BLaER1 (cell line): ENCODE measurements at regions not wholly inside any gene's neighbourhood (a gene's known extent, or its start where the extent isn't known, plus 50 kb on each side); places are given as distances from the start of the nearest gene placed in this dataset.

ENCODE experiments used
- H3K27ac ChIP-seq: shearing (Covaris generic); formaldehyde crosslinking; 2 replicates; pipeline ENCODE4 v1.8.1; 2022
- H3K27me3 ChIP-seq: shearing (Covaris generic); formaldehyde crosslinking; 2 replicates; pipeline ENCODE4 v1.8.1; 2022
- H3K36me3 ChIP-seq: shearing (Covaris generic); formaldehyde crosslinking; 2 replicates; pipeline ENCODE4 v1.8.1; 2022
- H3K4me1 ChIP-seq: shearing (Covaris generic); formaldehyde crosslinking; 2 replicates; pipeline ENCODE4 v1.8.1; 2022
- H3K4me2 ChIP-seq: shearing (Covaris generic); formaldehyde crosslinking; 2 replicates; pipeline ENCODE4 v1.8.1; 2022
- H3K4me3 ChIP-seq: shearing (Covaris generic); formaldehyde crosslinking; 2 replicates; pipeline ENCODE4 v1.8.1; 2022
- H3K9ac ChIP-seq: shearing (Covaris generic); formaldehyde crosslinking; 2 replicates; pipeline ENCODE4 v1.8.1; 2022
- H3K9me3 ChIP-seq: shearing (Covaris generic); formaldehyde crosslinking; 2 replicates; pipeline ENCODE4 v1.8.1; 2022
- H4K20me1 ChIP-seq: shearing (Covaris generic); formaldehyde crosslinking; 2 replicates; pipeline ENCODE4 v1.8.1; 2022
- Cebpa-rat ChIP-seq: shearing (Covaris generic); IDR thresholded peaks from 2 replicates; pipeline ENCODE4 v1.8.1; 2022

- Histone ChIP-seq H3K4me2 (no peak overlapping the region), H3K4me1 (no peaks in the 10 kb centered on the region), H3K27me3 (no peaks in the 10 kb centered on the region), H4K20me1 (peaks cover 6% of the 10 kb centered on the region; the same call in 1 of the 2 replicates), H3K9me3 (no peaks in the 10 kb centered on the region), H3K36me3 (peaks cover 14% of the 10 kb centered on the region; the same call in 1 of the 2 replicates), H3K27ac (no peak overlapping the region), H3K4me3 (no peak overlapping the region), H3K9ac (no peak overlapping the region)
- TF ChIP-seq Cebpa-rat = no peak
These were observed 126.4 kb upstream of the FOXN3 start for GRCh38 chr14:89543425-89543790.

- no peak for TF ChIP-seq Cebpa-rat
These were observed 125.9 kb upstream of the FOXN3 start for GRCh38 chr14:89542786-89543424.

GRCh38 chr14:89540830-89541470 is 123.9 kb upstream of the FOXN3 start:
- H3K27ac ChIP-seq = no peak overlapping the region
- TF ChIP-seq Cebpa-rat = no peak

More at GRCh38 chr14:89542786-89543424, 125.9 kb upstream of the FOXN3 start:
- no peaks in the 10 kb centered on the region for H3K9me3 ChIP-seq
- H3K36me3 ChIP-seq = peaks cover 14% of the 10 kb centered on the region; the same call in 1 of the 2 replicates
- no peak overlapping the region for H3K4me3 ChIP-seq
- no peak overlapping the region for H3K4me2 ChIP-seq
- no peak overlapping the region for H3K27ac ChIP-seq
- H3K4me1 ChIP-seq = no peaks in the 10 kb centered on the region
- no peaks in the 10 kb centered on the region for H3K27me3 ChIP-seq
- no peak overlapping the region for H3K9ac ChIP-seq
- peaks cover 6% of the 10 kb centered on the region; the same call in 1 of the 2 replicates for H4K20me1 ChIP-seq

GRCh38 chr14:89540009-89540829 is 123.2 kb upstream of the FOXN3 start:
- no peak overlapping the region for H3K9ac ChIP-seq
- no peak overlapping the region for H3K27ac ChIP-seq
- no peaks in the 10 kb centered on the region for H3K4me1 ChIP-seq
- H3K9me3 ChIP-seq = peaks cover 4% of the 10 kb centered on the region; the same call in 1 of the 2 replicates
- H4K20me1 ChIP-seq = peaks cover 6% of the 10 kb centered on the region; the same call in 1 of the 2 replicates
- H3K4me2 ChIP-seq = no peak overlapping the region
- H3K27me3 ChIP-seq = no peaks in the 10 kb centered on the region
- no peak overlapping the region for H3K4me3 ChIP-seq
- no peak for TF ChIP-seq Cebpa-rat
- peaks cover 16% of the 10 kb centered on the region; the same call in 1 of the 2 replicates for H3K36me3 ChIP-seq

More at GRCh38 chr14:89540830-89541470, 123.9 kb upstream of the FOXN3 start:
- peaks cover 4% of the 10 kb centered on the region; the same call in 1 of the 2 replicates for H3K9me3 ChIP-seq
- peaks cover 6% of the 10 kb centered on the region; the same call in 1 of the 2 replicates for H4K20me1 ChIP-seq
- no peak overlapping the region for H3K9ac ChIP-seq
- H3K27me3 ChIP-seq = no peaks in the 10 kb centered on the region
- no peaks in the 10 kb centered on the region for H3K4me1 ChIP-seq
- H3K36me3 ChIP-seq = peaks cover 16% of the 10 kb centered on the region; the same call in 1 of the 2 replicates
- H3K4me3 ChIP-seq = no peak overlapping the region
- no peak overlapping the region for H3K4me2 ChIP-seq

GRCh38 chr14:89537911-89538310 is 120.9 kb upstream of the FOXN3 start:
- no peak for TF ChIP-seq Cebpa-rat
- Histone ChIP-seq H4K20me1 (peaks cover 4% of the 10 kb centered on the region; the same call in 1 of the 2 replicates), H3K27ac (no peak overlapping the region), H3K4me1 (no peaks in the 10 kb centered on the region), H3K4me3 (no peak overlapping the region), H3K27me3 (no peaks in the 10 kb centered on the region), H3K4me2 (no peak overlapping the region), H3K36me3 (peaks cover 29% of the 10 kb centered on the region; the same call in 1 of the 2 replicates), H3K9me3 (peaks cover 4% of the 10 kb centered on the region; the same call in 1 of the 2 replicates), H3K9ac (no peak overlapping the region)

- Histone ChIP-seq H3K9me3 (peaks cover 16% of the 10 kb centered on the region), H3K4me2 (no peak overlapping the region), H3K4me3 (no peak overlapping the region), H3K9ac (no peak overlapping the region), H3K4me1 (no peaks in the 10 kb centered on the region), H3K36me3 (peaks cover 39% of the 10 kb centered on the region), H3K27ac (no peak overlapping the region), H3K27me3 (no peaks in the 10 kb centered on the region), H4K20me1 (no peaks in the 10 kb centered on the region)
- no peak for TF ChIP-seq Cebpa-rat
These were observed 118.1 kb upstream of the FOXN3 start for GRCh38 chr14:89534902-89535685.

- Histone ChIP-seq H3K4me1 (no peaks in the 10 kb centered on the region), H3K9ac (no peak overlapping the region), H4K20me1 (no peaks in the 10 kb centered on the region), H3K9me3 (peaks cover 28% of the 10 kb centered on the region), H3K27me3 (no peaks in the 10 kb centered on the region), H3K4me3 (no peak overlapping the region), H3K36me3 (peaks cover 43% of the 10 kb centered on the region), H3K4me2 (no peak overlapping the region), H3K27ac (no peak overlapping the region)
- no peak for TF ChIP-seq Cebpa-rat
These were observed 116.7 kb upstream of the FOXN3 start for GRCh38 chr14:89533766-89534165.

GRCh38 chr14:89533136-89533535 is 116.1 kb upstream of the FOXN3 start:
- Histone ChIP-seq H3K4me3 (no peak overlapping the region), H3K27ac (no peak overlapping the region), H4K20me1 (no peaks in the 10 kb centered on the region), H3K4me2 (no peak overlapping the region), H3K9me3 (peaks cover 34% of the 10 kb centered on the region), H3K36me3 (peaks cover 45% of the 10 kb centered on the region), H3K4me1 (no peaks in the 10 kb centered on the region), H3K9ac (no peak overlapping the region), H3K27me3 (no peaks in the 10 kb centered on the region)
- no peak for TF ChIP-seq Cebpa-rat

GRCh38 chr14:89531661-89532335 is 114.8 kb upstream of the FOXN3 start:
- peaks cover 42% of the 10 kb centered on the region for H3K9me3 ChIP-seq

More at GRCh38 chr14:89531661-89532335, 114.8 kb upstream of the FOXN3 start:
- H3K36me3 ChIP-seq = peaks cover 34% of the 10 kb centered on the region
- H3K4me2 ChIP-seq = no peak overlapping the region
- H3K9ac ChIP-seq = no peak overlapping the region
- H3K27ac ChIP-seq = no peak overlapping the region
- H4K20me1 ChIP-seq = no peaks in the 10 kb centered on the region
- no peak overlapping the region for H3K4me3 ChIP-seq
- no peaks in the 10 kb centered on the region for H3K4me1 ChIP-seq
- no peak for TF ChIP-seq Cebpa-rat
- no peaks in the 10 kb centered on the region for H3K27me3 ChIP-seq
